OCI-M2 (cell line): ENCODE measurements at regions not wholly inside any gene's neighbourhood (a gene's known extent, or its start where the extent isn't known, plus 50 kb on each side); places are given as distances from the start of the nearest gene placed in this dataset.
"Not testable (repeated sequence)": the region's sequence is repeated elsewhere in the genome, so short reads cannot be mapped to it uniquely, and the experiment has no call there.

Experiments used
- DNase-seq: peaks from one replicate; lab custom pipeline; 2025; ENCODE audit not compliant: unreplicated experiment; lab: John Stamatoyannopoulos, UW

DNA sequence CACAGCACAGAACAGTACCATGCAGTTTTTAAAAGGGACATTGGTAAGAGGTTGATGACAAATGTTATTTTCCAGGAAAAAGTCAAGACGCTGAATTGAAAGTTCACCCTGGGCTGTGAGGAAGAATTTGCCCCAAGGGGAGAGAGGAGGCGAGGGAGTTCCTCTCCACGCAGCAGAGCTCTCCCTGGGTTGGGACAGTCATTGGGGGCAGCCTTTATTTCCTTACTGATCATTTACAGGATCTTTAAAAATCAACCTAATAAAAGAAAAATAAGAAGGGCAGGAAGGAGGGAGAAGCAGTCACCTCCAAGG is 49.9 kb upstream of the WNT7B start:
- no peak for DNase-seq

DNA sequence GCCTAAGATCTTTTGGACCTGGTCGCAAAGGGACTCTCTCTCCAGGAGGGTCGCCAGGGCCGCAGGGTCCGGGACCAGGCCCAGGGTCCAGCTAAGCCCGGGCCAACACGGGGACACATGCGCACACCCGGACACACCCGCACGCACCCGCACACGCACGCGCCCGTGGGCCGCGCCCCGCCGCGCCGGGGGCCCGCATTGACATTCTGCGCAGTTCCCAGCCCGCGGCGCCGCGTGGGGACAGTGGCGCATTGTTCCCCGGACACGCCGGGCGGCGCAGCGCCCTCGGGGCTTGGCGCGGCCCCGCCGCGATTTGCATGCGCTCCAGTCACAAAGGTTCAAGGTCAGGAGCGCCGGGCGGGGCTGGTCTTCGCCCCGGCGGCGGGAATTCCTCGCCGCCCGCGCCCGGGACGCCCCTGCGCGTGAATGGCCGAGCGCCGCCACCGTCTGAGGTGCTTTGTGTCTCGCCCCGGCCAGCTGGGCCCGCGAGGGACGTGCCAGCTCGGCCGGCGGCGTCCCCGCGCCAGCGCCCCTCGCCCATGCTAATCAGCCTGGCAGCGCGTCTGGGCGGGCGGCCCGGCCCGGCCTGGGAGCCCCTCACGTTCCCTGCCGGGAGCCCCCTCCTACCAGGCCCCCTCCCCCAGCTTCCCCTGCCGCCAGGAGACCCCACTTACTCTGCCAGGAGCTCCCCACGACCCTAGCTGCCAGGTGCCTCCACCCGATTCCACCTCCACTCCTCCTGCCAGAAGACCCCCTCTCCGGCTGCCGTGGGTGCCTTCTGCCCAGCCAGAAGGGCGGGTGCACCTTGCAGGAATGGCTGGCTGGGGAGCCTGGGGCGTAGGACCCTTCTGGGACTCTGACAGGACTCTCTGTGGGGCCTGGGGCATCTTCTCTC is 50.5 kb upstream of the WNT7B start:
- no peak for DNase-seq

DNA sequence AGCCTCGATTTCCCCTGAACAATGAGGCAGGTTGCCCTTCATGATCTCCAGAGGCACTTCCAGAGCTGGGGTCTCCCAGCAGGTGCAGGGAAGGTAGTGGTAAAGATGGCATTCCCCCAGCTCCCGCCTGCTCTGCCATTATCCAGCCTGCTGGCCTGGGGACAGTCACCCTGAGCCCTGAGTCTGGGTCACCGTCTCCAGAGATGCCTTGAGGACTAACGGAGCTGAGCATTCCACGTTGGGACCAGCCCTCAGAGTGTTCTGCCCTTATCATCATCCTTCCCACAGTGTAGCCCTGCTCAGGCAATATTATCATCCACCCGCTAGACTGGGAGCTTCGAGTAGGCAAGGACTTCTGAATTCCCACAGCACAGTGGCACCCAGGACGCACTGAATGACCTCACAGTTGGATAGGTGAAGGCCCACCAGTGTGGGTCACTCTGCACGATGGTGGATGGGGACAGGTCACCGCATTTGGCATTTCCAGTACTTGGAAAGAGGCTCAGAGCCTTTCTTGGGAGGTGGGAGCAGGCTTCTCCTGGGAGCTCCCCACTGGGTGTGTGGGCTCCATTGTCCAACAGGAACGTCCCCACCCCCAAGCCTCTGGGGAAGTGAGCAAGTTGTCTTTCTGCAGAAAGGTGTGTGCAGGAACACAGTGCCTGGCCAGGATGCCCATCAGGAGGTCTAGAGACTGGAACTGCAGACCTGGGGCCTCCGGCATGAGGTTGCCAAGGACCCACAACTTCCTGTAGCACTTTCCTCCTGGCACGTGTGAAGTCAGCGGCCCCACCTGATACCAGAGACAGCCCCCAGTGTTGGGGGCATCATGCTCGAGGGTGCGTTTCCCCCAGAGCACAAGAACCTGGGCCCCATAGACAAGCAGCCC is 51.4 kb upstream of the WNT7B start:
- no peak for DNase-seq

DNA sequence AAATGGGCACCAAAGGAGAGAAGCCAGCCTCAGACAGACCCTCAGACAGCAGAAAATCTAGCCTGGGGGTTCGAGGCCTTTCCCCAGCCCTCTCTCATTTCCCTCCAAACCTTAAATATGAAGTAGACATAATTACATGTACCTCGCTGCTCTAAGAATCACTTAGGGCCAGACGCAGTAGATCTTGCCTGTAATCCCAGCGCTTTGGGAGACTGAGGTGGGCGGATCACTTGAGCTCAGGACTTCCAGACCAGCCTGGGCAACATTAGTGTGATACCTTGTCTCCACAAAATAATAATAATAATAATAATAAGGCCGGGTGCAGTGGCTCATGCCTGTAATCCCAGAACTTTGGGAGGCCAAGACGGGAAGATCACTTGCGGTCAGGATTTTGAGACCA is 52.1 kb upstream of the WNT7B start:
- no peak for DNase-seq

- DNase-seq = no peak
Observed at GRCh38 chr22:46029574-46030200, 52.7 kb upstream of the WNT7B start.

DNA sequence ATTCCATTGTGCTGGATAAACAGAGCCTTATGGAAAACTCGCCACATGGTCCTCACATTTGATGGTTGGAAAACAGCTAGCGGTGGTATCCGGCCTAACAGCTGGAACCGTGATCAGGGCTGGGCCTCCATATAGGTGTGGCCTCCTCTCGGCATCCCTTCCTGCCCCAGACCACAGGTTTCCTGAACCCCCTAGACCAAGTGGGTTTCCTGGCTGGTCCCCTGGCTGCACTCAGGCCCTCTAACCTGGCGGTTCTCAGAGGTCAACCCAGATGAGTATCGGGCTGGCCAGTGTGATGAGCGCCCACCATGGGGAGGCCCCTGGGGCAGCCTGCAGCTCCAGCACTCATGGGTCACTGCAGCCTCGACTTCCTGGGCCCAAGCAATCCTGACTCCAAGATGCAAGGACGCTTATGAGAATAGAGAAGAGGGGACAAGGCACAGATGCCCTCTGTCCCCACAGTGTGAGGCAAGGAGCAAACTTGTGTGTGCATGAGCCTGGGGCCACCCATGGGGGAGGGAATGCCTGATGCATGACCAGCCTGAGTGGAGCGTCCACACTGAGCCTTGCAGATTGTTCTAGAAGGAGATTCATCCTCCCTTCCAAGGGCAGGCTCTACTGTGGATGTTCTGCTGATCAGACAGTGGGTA is 53.4 kb upstream of the WNT7B start:
- no peak for DNase-seq

DNA sequence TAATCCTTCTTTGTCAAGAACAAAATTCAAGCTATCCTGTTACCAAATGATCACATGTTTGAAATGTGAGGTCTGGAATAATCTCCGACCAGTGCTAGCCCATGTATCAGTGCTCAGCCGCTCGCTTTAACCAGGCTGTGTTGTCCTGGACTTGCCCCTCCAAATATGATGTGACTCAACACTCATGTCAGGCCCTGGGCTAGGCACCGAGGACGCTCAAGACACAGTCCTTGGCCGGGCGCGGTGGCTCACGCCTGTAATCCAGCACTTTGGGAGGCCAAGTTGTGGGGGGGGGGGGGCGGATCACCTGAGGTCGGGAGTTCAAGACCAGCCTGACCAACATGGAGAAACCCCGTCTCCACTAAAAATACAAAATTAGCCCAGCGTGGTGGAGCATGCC is 54.1 kb upstream of the WNT7B start:
- no peak for DNase-seq

- no peak for DNase-seq
Observed at GRCh38 chr22:46031557-46031956, 54.6 kb upstream of the WNT7B start.

- DNase-seq = no peak
Observed at GRCh38 chr22:46031965-46032851, 55.2 kb upstream of the WNT7B start.

DNA sequence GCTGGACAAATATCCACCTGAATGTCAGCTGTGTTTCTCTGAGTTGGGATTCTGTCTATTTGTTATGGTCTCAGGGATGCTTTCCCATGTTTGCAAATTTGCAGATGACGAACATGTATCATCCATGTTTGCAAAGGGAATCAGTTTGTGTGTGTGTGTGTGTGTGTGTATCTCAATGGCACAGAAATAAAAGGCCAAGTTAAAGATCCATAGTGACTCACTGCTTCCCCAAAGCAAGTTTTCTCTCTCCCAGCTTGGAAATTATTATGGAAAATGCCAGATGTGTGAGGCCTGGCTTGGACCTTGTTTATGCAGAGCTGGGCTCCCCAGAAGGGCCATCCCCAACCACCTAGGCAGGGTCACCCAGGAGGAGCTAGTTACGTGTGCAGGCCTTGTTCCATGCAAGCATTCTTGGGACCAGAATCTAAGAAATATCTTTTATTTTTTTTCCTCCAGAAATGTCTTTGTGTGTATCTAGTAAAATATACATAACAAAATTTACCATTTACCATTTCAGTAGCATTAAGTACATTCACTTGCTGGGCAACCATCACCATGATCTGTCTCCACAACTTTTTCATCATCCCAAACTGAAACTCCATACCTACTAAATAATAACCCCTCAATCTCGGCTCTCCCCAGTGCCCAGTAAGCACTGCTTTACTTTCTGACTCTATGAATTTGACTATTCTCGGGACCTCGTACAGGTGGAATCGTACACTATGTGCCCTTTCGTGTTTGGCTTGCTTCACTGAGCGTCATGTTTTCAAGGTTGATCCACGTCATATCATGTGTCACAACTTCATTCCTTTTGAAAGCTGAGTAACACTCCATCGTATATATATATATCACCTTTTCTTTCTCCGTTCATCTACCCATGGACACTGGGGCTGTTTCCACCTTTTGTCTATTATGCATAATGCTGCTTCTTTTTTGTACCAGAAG is 56.6 kb upstream of the WNT7B start:
- no peak for DNase-seq

- not testable (repeated sequence) for DNase-seq
Observed at GRCh38 chr22:46034480-46034879, 57.5 kb upstream of the WNT7B start.

DNA sequence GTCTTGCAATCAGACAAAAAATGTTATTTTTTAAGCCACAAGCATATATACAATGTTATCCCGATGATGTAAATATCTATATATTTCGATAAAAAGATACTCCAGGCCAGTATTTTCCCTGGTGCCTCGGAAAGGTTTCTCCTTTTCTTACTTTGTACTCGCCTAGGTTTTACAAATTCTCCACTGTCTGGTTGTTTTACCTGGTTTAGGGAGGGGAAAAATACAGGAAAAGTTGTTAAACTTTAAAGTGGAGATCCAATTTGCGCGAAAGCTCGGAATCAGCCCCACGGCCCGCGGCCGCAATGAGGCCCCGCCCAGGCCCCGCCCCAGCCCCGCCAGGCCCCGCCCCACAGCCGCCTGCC is 58.4 kb upstream of the WNT7B start:
- DNase-seq = no peak

DNA sequence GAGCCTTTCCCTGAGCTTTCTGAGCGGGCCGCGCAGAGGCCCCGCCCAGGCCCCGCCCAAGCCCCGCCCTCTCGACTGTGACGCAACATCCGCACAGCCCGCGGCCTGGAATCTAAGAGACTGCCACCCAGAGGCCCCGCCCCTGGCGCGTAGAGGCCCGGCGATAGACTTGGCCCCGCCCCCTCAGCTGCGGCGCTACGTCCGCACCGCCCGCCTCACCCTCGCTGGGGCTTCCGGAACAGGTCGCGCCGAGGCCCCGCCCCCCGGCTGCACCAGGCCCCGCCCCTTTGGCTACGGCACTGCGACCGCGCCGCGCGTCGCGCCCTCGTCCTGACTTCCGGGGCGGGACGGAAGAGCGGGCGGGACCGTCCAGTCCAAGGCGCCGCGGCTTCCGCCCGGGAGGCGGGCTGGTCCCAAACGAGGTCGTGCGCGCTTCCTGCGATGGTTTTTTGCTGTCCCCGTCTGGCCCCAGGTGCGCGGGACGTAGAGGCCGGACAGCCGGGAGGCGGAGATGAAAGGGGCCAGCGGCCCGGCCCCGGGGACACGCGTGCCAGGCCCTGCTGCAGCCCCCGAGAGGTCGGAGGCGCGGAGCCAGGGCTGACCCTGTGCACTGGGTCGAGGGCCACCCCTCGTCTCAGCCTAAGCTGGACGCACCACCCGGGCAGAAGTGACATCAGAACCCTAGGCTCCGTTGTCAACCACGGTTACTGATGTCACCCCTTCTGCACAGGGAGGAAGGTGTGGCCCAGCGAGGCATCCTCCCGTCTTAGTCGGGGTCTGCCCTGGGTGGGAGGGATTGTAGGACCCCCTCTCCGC is 59.0 kb upstream of the WNT7B start:
- DNase-seq = peak; percentile 63

GRCh38 chr22:46036558-46037408 is 59.8 kb upstream of the WNT7B start:
- DNase-seq = no peak

- DNase-seq = no peak
Observed at GRCh38 chr22:46038174-46038487, 61.2 kb upstream of the WNT7B start.

DNA sequence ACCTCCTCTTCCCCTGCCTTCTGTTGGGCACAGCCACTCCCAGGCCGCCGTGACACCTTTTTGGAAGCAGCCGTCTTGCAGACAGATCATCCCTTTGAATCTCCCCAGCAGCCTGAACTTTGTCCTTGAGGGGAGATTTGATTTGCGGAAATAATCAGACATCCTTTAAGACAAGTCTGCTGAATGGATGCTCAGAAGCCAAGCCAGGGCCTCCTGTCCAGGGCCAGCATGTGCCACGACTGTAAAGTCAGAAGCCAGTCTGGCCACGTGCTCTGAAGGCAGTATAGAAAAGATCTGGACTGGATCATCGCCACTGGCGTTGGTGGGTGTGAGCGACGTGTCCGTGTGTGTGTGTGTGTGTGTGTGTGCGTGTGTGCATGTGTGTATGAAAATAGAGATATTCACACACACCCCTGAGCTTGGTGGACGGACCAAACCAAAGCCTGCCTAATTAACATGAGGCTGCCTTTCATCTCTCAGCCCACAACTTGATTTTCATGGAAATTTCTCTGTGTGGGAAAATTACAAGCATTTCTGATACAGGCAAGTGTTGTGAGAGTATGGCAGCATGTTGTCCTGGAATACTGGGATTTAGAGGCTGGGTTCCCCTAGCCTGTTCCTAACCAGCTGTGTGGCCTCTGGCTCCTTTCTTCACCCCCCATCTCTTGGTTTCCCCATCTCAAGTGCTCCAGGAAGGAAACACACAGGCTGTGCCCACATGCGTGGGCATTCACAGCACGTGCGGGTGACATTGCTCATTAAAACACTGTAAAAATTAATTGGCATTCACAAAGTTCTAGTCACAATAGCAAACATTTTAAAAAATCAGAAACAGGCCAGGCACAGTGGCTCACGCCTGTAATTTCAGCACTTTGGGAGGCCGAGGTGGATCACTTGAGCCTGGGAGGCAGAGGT is 61.8 kb upstream of the WNT7B start:
- no peak for DNase-seq

GRCh38 chr22:46039535-46039934 is 62.6 kb upstream of the WNT7B start:
- DNase-seq = no peak
